OCI-LY1 (cell line): ENCODE measurements at regions not wholly inside any gene's neighbourhood (a gene's known extent, or its start where the extent isn't known, plus 50 kb on each side); places are given as distances from the start of the nearest gene placed in this dataset.
"Not testable (repeated sequence)": the region's sequence is repeated elsewhere in the genome, so short reads cannot be mapped to it uniquely, and the experiment has no call there.

Source experiments
- H2AFZ ChIP-seq: fragments of 200-600 bp; sonication (generic), shearing (Covaris generic); 2 replicates; pipeline ENCODE4 v1.6.0; 2014; ENCODE audit warnings: antibody characterized with exemption, mild to moderate bottlenecking, low read length
- H3F3A ChIP-seq: fragments of 200-600 bp; sonication (generic), shearing (Covaris generic); 2 replicates; pipeline ENCODE4 v1.6.0; 2014; ENCODE audit warnings: mild to moderate bottlenecking, antibody characterized with exemption, low read length, moderate library complexity; ENCODE audit not compliant: insufficient read depth
- H3K27ac ChIP-seq: fragments of 200-600 bp; sonication (generic); 2 replicates; pipeline ENCODE4 v1.5.1; 2014; ENCODE audit warnings: low read length, mixed run types, mild to moderate bottlenecking, low read depth; ENCODE audit not compliant: poor library complexity, severe bottlenecking
- H3K27me3 ChIP-seq: fragments of 200-600 bp; sonication (generic); 2 replicates; pipeline ENCODE4 v1.6.0; 2014; ENCODE audit warnings: antibody characterized with exemption, mild to moderate bottlenecking, low read length, moderate library complexity; ENCODE audit not compliant: insufficient read depth
- H3K36me3 ChIP-seq: fragments of 200-600 bp; sonication (generic); 2 replicates; pipeline ENCODE4 v1.6.1; 2014; ENCODE audit warnings: mild to moderate bottlenecking, antibody characterized with exemption, low read length, moderate library complexity, mixed read lengths; ENCODE audit not compliant: insufficient read depth
- H3K4me1 ChIP-seq: fragments of 200-600 bp; sonication (generic); 2 replicates; pipeline ENCODE4 v1.5.1; 2014; ENCODE audit warnings: mild to moderate bottlenecking, low read length, moderate library complexity; ENCODE audit not compliant: insufficient read depth, severe bottlenecking
- H3K4me2 ChIP-seq: fragments of 200-600 bp; sonication (generic), shearing (Covaris generic); 2 replicates; pipeline ENCODE4 v1.6.1; 2014; ENCODE audit warnings: low read length
- H3K4me3 ChIP-seq: fragments of 200-600 bp; sonication (generic); 2 replicates; pipeline ENCODE4 v1.5.1; 2014; ENCODE audit warnings: low read length, low read depth, mild to moderate bottlenecking, mixed read lengths; ENCODE audit not compliant: poor library complexity, severe bottlenecking
- H3K79me2 ChIP-seq: fragments of 200-600 bp; shearing (Covaris generic); 2 replicates; pipeline ENCODE4 v1.6.1; 2016; ENCODE audit warnings: mixed run types, low read length, mixed read lengths; ENCODE audit not compliant: insufficient read depth
- H3K9ac ChIP-seq: fragments of 200-600 bp; sonication (generic), shearing (Covaris generic); 2 replicates; pipeline ENCODE4 v1.6.1; 2014; ENCODE audit warnings: mild to moderate bottlenecking, low read length, mixed read lengths
- H3K9me2 ChIP-seq: fragments of 200-600 bp; sonication (generic), shearing (Covaris generic); 2 replicates; pipeline ENCODE4 v1.6.1; 2014; ENCODE audit warnings: low read depth, mild to moderate bottlenecking, low read length, mixed read lengths
- H3K9me3 ChIP-seq: fragments of 200-600 bp; shearing (Covaris generic); 2 replicates; pipeline ENCODE4 v1.6.1; 2014; ENCODE audit warnings: low read length, mixed read lengths
- H4K20me1 ChIP-seq: fragments of 200-600 bp; sonication (generic), shearing (Covaris generic); 2 replicates; pipeline ENCODE4 v1.6.0; 2016; ENCODE audit warnings: mild to moderate bottlenecking, low read length; ENCODE audit not compliant: insufficient read depth
- EZH2 ChIP-seq: fragments of 200-600 bp; sonication (generic), shearing (Covaris generic); IDR thresholded peaks from 2 replicates; pipeline ENCODE4 v1.8.0; 2017; ENCODE audit warnings: borderline replicate concordance, mixed run types, mild to moderate bottlenecking, antibody characterized with exemption, low read length, moderate library complexity, mixed read lengths
- TF ChIP-seq, protein P1 (sequence below): fragments of 200-600 bp; sonication (generic), shearing (Covaris generic); IDR thresholded peaks from 2 replicates; pipeline ENCODE4 v1.5.1; 2017; ENCODE audit warnings: mild to moderate bottlenecking, antibody characterized with exemption, low read length, moderate library complexity, mixed read lengths

DNA sequence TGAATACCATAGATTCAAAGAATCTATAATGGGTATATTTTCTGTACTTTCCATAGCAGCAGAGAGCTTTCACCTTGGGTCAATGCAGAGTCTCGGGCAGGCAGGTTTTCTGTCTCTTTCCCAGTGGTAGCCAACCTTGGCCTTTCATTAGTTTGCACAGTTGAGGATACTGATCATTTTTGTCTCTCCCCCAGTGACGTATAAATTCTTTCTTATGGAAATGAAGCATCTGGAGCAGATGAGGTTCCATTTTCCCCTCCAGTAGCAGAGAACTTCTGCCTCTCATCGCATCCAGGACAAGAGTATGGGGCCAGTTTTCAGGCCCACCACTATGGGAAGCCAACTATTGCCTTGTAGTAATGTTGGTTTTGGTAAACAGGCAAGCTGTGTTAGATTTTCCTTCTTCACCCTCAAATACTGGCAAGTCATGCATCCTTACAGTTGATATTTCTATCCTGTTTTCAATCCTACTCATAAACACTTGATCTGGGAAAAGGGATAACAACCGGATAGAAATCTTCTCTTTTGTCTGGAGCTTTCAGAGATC, 845.2 kb upstream of the CDH18 start:
- H3F3A ChIP-seq: no peaks in the 10 kb centered on the region
- H3K27ac ChIP-seq: no peak overlapping the region
- no peaks in the 10 kb centered on the region for H3K36me3 ChIP-seq
- H3K4me1 ChIP-seq: no peaks in the 10 kb centered on the region
- TF ChIP-seq, protein P1, sequence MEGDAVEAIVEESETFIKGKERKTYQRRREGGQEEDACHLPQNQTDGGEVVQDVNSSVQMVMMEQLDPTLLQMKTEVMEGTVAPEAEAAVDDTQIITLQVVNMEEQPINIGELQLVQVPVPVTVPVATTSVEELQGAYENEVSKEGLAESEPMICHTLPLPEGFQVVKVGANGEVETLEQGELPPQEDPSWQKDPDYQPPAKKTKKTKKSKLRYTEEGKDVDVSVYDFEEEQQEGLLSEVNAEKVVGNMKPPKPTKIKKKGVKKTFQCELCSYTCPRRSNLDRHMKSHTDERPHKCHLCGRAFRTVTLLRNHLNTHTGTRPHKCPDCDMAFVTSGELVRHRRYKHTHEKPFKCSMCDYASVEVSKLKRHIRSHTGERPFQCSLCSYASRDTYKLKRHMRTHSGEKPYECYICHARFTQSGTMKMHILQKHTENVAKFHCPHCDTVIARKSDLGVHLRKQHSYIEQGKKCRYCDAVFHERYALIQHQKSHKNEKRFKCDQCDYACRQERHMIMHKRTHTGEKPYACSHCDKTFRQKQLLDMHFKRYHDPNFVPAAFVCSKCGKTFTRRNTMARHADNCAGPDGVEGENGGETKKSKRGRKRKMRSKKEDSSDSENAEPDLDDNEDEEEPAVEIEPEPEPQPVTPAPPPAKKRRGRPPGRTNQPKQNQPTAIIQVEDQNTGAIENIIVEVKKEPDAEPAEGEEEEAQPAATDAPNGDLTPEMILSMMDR: peak; percentile 20; the same call in 1 of the 2 replicates
- no peak for TF ChIP-seq EZH2
- no peaks in the 10 kb centered on the region for H3K9me3 ChIP-seq
- H3K9me2 ChIP-seq: no peaks in the 10 kb centered on the region; the same call in 1 of the 2 replicates
- H4K20me1 ChIP-seq: no peaks in the 10 kb centered on the region
- no peaks in the 10 kb centered on the region for H3K79me2 ChIP-seq
- no peak overlapping the region for H2AFZ ChIP-seq
- H3K27me3 ChIP-seq: no peaks in the 10 kb centered on the region
- H3K4me2 ChIP-seq: no peak overlapping the region
- H3K9ac ChIP-seq: no peak overlapping the region
- H3K4me3 ChIP-seq: no peak overlapping the region

DNA sequence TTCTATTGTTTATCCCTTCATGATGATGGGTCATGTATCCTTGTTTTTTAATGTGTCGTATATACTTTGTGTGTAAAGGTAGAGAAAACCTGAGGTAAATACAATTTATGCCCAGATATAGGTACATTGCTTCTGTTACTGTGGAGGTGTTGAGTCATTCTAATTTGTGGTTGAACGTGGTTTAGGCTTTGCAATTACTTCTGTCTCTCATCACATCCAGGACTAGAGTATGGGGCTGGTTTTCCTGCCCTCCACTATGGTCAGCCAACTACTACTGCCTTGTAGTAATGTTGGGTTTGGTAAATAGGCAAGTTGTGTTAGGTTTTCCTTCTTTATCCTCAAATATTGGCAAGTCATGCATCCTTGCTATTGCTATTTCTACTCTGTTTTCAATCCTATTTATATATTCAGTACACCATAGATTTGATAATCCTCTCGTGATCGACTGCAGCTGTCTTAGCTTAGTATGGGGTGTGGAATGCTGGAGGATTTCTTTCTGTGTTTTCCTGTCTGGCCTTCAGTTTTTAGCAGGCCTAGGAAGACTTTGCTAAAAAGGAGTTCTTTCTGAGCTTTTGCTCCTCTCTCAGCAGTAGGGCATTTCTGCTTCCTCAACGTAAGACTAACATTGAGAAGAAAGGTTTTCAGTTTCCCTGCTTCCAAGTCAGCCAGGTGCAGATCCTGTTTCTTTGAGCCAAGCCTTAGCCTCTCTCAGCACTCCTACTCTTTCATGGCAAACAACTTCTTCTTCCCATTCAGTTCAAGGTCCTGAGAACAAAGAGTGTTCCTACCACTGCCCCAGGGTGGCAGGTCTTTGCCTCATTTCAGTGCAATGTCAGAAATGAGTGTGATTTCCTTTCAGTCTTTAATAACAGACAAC, 844.4 kb upstream of the CDH18 start:
- Histone ChIP-seq H3K4me1 (no peaks in the 10 kb centered on the region), H2AFZ (no peak overlapping the region), H3K79me2 (no peaks in the 10 kb centered on the region), H3K9me2 (no peaks in the 10 kb centered on the region; the same call in 1 of the 2 replicates), H3K36me3 (no peaks in the 10 kb centered on the region), H3K27me3 (no peaks in the 10 kb centered on the region), H3F3A (no peaks in the 10 kb centered on the region), H3K27ac (no peak overlapping the region), H3K9ac (no peak overlapping the region), H4K20me1 (no peaks in the 10 kb centered on the region), H3K4me2 (no peak overlapping the region), H3K4me3 (no peak overlapping the region), H3K9me3 (no peaks in the 10 kb centered on the region)
- TF ChIP-seq, protein P1: no peak
- no peak for TF ChIP-seq EZH2

DNA sequence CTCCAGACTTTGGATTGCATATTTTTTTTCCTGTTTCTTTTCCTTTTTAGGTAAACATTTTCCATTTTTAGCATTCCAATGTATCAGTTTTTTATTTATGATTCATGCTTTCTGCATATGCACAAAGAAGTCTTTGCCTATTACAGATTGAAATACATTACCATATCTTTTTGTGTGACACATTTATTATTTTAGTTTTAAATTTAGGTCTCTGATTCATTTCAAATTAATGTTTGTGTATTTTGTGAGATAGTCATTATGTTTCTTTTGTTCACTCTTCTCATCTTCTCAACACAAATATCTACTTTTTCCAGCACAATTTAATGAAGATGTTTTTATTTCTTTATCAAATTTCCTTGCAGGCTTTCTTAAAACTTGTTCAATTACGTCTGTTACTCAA, 838.0 kb upstream of the CDH18 start:
- H3K4me3 ChIP-seq, H4K20me1 ChIP-seq, H3K36me3 ChIP-seq, H3K9me3 ChIP-seq, H3F3A ChIP-seq, H3K9ac ChIP-seq, H3K4me1 ChIP-seq, H2AFZ ChIP-seq, H3K79me2 ChIP-seq, H3K9me2 ChIP-seq, H3K27me3 ChIP-seq, H3K27ac ChIP-seq, H3K4me2 ChIP-seq: not testable (repeated sequence)

DNA sequence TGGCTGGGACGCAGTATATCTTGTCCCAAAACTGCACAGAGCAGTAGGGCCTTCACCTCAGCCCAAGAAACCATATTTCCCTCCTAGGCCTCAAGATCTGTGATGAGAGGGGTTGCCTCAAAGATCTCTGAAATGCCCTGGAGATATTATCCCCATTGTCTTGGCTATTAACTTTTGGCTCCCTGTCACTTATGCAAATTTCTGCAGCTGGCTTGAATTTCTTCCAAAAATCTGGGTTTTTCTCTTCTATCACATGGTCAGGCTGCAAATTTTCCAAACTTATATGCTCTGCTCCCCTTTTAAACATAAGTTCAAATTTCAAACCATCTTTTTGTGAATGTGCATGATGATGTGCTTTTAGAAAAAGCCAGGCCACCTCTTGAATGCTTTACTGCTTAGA, 809.2 kb upstream of the CDH18 start:
- H3K9me3 ChIP-seq, H3K9me2 ChIP-seq, H3K9ac ChIP-seq, H4K20me1 ChIP-seq, H3K27ac ChIP-seq, H3K79me2 ChIP-seq, H2AFZ ChIP-seq, H3K36me3 ChIP-seq, H3K4me1 ChIP-seq, H3K27me3 ChIP-seq, H3K4me2 ChIP-seq, H3K4me3 ChIP-seq, H3F3A ChIP-seq: not testable (repeated sequence)

DNA sequence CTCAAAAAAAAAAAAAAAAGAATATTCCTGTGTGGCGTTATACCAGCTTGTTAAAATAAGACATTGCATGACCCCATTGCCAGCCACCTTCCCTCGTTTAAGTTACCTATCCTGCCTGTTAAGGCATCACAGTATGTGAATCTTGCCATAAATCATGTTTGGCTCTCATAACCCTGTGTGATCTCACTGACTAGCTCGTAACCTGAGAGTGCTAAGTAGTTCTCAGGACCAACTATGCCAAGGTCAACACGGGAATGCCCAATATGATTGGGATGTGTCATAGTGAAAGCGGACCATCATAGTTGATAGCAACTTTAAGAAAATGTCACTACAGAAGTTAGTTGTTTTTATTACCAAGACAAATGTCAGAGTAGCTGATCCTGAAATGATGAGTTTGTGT, 796.8 kb upstream of the CDH18 start:
- H3K9me3 ChIP-seq, H3K79me2 ChIP-seq, H3K9me2 ChIP-seq, H4K20me1 ChIP-seq, H3F3A ChIP-seq, H3K4me3 ChIP-seq, H3K4me2 ChIP-seq, H3K27me3 ChIP-seq, H3K4me1 ChIP-seq, H3K27ac ChIP-seq, H3K36me3 ChIP-seq, H3K9ac ChIP-seq, H2AFZ ChIP-seq: not testable (repeated sequence)

DNA sequence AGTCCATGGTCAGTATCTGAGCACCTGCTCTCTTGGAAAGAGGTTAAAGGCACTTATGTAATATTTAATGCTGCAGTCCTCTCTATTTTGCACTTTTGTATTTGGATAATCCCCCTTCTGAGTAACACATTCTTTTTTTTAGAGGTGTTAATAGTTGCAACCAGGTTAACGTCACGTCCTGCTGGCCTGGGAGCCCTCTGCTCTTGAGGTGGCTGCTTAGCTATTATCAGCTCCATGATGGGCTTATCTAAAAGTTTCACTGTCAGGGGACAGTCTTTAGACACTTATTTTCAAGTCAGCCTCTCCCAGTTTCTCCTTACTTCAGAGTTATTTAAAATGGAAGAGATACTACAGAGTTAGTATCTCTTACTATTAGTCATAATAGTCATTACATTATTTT, 795.5 kb upstream of the CDH18 start:
- not testable (repeated sequence) for H3K36me3 ChIP-seq, H3K79me2 ChIP-seq, H3K4me1 ChIP-seq, H3K9me3 ChIP-seq, H3K27ac ChIP-seq, H3K27me3 ChIP-seq, H3K4me3 ChIP-seq, H3F3A ChIP-seq, H3K9me2 ChIP-seq, H3K4me2 ChIP-seq, H4K20me1 ChIP-seq, H2AFZ ChIP-seq, H3K9ac ChIP-seq
